HepG2 (cell line): ENCODE measurements at regions not wholly inside any gene's neighbourhood (a gene's known extent, or its start where the extent isn't known, plus 50 kb on each side); places are given as distances from the start of the nearest gene placed in this dataset.
A peak's percentile ranks its signal among the peaks of the same experiment; 100 is the strongest.

Experiments used
- AGO1 ChIP-seq: fragments of 200-400 bp; formaldehyde crosslinking; IDR thresholded peaks from 2 replicates; pipeline ENCODE4 v1.6.1; 2017; ENCODE audit warnings: mild to moderate bottlenecking, low read depth, low read length, moderate library complexity; ENCODE audit not compliant: poor library complexity, severe bottlenecking
- ATF2 ChIP-seq: sonication (generic); formaldehyde crosslinking; IDR thresholded peaks from 2 replicates; pipeline ENCODE4 v1.4.0; 2020; ENCODE audit warnings: missing genetic modification reagents
- FOXA3 ChIP-seq: IDR thresholded peaks from 2 replicates; pipeline ENCODE4 v1.6.1; 2016; ENCODE audit warnings: missing genetic modification reagents, missing compliant biosample characterization
- HDAC1 ChIP-seq: sonication (generic); formaldehyde crosslinking; IDR thresholded peaks from 2 replicates; pipeline ENCODE4 v1.5.1; 2020; ENCODE audit warnings: mild to moderate bottlenecking, missing genetic modification reagents
- KLF13 ChIP-seq: sonication (generic); formaldehyde crosslinking; IDR thresholded peaks from 2 replicates; pipeline ENCODE4 v1.4.0; 2020; ENCODE audit warnings: mild to moderate bottlenecking, missing genetic modification reagents
- MAFK ChIP-seq, 2 experiments: IDR thresholded peaks in 1 of 2; conservative IDR thresholded peaks in 1 of 2; 2 replicates each; pipeline ENCODE4 v1.6.1; 2011; ENCODE audit warnings: improper control_type of control experiment in 2 of 2, low read length in 2 of 2
- NCOA5 ChIP-seq: sonication (generic); formaldehyde crosslinking; IDR thresholded peaks from 2 replicates; pipeline ENCODE4 v1.4.0; 2020; ENCODE audit warnings: missing genetic modification reagents
- NR3C1 ChIP-seq: sonication (generic); formaldehyde crosslinking; IDR thresholded peaks from 2 replicates; pipeline ENCODE4 v1.4.0; 2020; ENCODE audit warnings: missing genetic modification reagents
- PCBP1 ChIP-seq: fragments of 200-400 bp; formaldehyde crosslinking; IDR thresholded peaks from 2 replicates; pipeline ENCODE4 v1.6.1; 2017; ENCODE audit warnings: mild to moderate bottlenecking, low read depth, low read length, borderline replicate concordance
- RBM39 ChIP-seq: fragments of 200-400 bp; formaldehyde crosslinking; IDR thresholded peaks from one replicate; pipeline ENCODE4 v1.6.1; 2018; ENCODE audit warnings: antibody characterized with exemption, mild to moderate bottlenecking, low read depth, low read length; ENCODE audit not compliant: poor library complexity, severe bottlenecking
- SALL1 ChIP-seq: sonication (generic); formaldehyde crosslinking; IDR thresholded peaks from 2 replicates; pipeline ENCODE4 v1.8.0; 2022; ENCODE audit warnings: mild to moderate bottlenecking, missing genetic modification reagents
- STAG1 ChIP-seq: sonication (generic); formaldehyde crosslinking; IDR thresholded peaks from 2 replicates; pipeline ENCODE4 v1.4.0; 2020; ENCODE audit warnings: missing genetic modification reagents
- TARDBP ChIP-seq: sonication (generic); formaldehyde crosslinking; IDR thresholded peaks from 2 replicates; pipeline ENCODE4 v1.8.0; 2022; ENCODE audit warnings: mild to moderate bottlenecking, missing genetic modification reagents
- TFE3 ChIP-seq: IDR thresholded peaks from 2 replicates; pipeline ENCODE4 v1.6.1; 2016
- ZBTB20 ChIP-seq: sonication (generic); formaldehyde crosslinking; IDR thresholded peaks from 2 replicates; pipeline ENCODE4 v1.8.1; 2023; ENCODE audit warnings: missing genetic modification reagents, low read depth, mild to moderate bottlenecking, borderline replicate concordance
- ZBTB39 ChIP-seq: sonication (generic); formaldehyde crosslinking; IDR thresholded peaks from 2 replicates; pipeline ENCODE4 v1.5.0; 2020; ENCODE audit warnings: missing genetic modification reagents
- ZNF234 ChIP-seq: sonication (generic); formaldehyde crosslinking; conservative IDR thresholded peaks from 2 replicates; pipeline ENCODE4 v1.5.1; 2020; ENCODE audit warnings: mild to moderate bottlenecking, missing genetic modification reagents
- ZNF3 ChIP-seq: IDR thresholded peaks from 2 replicates; pipeline ENCODE4 v1.7.0; 2017; ENCODE audit warnings: inconsistent platforms
- ZNF580 ChIP-seq: IDR thresholded peaks from 2 replicates; pipeline ENCODE4 v1.6.1; 2016; ENCODE audit warnings: low read depth, borderline replicate concordance
- ZNF678 ChIP-seq: sonication (generic); formaldehyde crosslinking; IDR thresholded peaks from 2 replicates; pipeline ENCODE4 v1.4.0; 2020; ENCODE audit warnings: mild to moderate bottlenecking, missing genetic modification reagents
- TF ChIP-seq, protein P1 (sequence below): IDR thresholded peaks from 2 replicates; pipeline ENCODE4 v1.6.1; 2016; ENCODE audit warnings: mild to moderate bottlenecking

- TF ChIP-seq, protein P1, sequence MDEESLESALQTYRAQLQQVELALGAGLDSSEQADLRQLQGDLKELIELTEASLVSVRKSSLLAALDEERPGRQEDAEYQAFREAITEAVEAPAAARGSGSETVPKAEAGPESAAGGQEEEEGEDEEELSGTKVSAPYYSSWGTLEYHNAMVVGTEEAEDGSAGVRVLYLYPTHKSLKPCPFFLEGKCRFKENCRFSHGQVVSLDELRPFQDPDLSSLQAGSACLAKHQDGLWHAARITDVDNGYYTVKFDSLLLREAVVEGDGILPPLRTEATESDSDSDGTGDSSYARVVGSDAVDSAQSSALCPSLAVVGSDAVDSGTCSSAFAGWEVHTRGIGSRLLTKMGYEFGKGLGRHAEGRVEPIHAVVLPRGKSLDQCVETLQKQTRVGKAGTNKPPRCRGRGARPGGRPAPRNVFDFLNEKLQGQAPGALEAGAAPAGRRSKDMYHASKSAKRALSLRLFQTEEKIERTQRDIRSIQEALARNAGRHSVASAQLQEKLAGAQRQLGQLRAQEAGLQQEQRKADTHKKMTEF (CRISPR knock-in tag): 0 out of 2 replicates have a peak, but pooled peaks have one; percentile 41
- TF ChIP-seq ZBTB39 (CRISPR knock-in tag): no peak
- TF ChIP-seq TFE3 (CRISPR knock-in tag): 0 out of 2 replicates have a peak, but pooled peaks have one; percentile 18
- no peak for TF ChIP-seq HDAC1 (CRISPR knock-in tag)
- TF ChIP-seq STAG1: peak; percentile 97
- TF ChIP-seq ATF2 (CRISPR knock-in tag): 0 out of 2 replicates have a peak, but pooled peaks have one; percentile 43
- peak; percentile 69 for TF ChIP-seq FOXA3 (CRISPR knock-in tag)
- no peak for TF ChIP-seq PCBP1
- TF ChIP-seq ZNF678 (CRISPR knock-in tag): no peak
- TF ChIP-seq SALL1 (CRISPR knock-in tag): peak; percentile 38; the same call in 1 of the 2 replicates
- 0 out of 2 replicates have a peak, but pooled peaks have one; percentile 32 for TF ChIP-seq ZBTB20
- no peak for TF ChIP-seq RBM39
- 0 out of 2 replicates have a peak, but pooled peaks have one; percentile 44 for TF ChIP-seq ZNF580
- TF ChIP-seq NR3C1 (CRISPR knock-in tag): no peak
- no peak for TF ChIP-seq MAFK (conservative IDR thresholded peaks at IDR 0.05 in 1 of 2, IDR thresholded peaks at IDR 0.05 in 1 of 2; ENCODE audit: low read length in 2 of 2)
- TF ChIP-seq TARDBP (CRISPR knock-in tag): peak; percentile 26; the same call in 1 of the 2 replicates
- TF ChIP-seq ZNF3: 0 out of 2 replicates have a peak, but pooled peaks have one; percentile 5
- TF ChIP-seq NCOA5 (CRISPR knock-in tag): no peak
- no peak for TF ChIP-seq AGO1
- TF ChIP-seq KLF13 (CRISPR knock-in tag): 0 out of 2 replicates have a peak, but pooled peaks have one; percentile 34
- no peak for TF ChIP-seq ZNF234 (CRISPR knock-in tag)
Observed at GRCh38 chr6:41463062-41463930, 82.9 kb upstream of the FOXP4 start (continued).
